Stimulated activated CD8-positive, alpha-beta memory T cell treated with anti-CD3 and anti-CD28 coated beads, Interleukin-12 subunit alpha, Interleukin-12 subunit beta, amount 100 ng/mL, for 4 hours (primary cell): ENCODE measurements at regions not wholly inside any gene's neighbourhood (a gene's known extent, or its start where the extent isn't known, plus 50 kb on each side); places are given as distances from the start of the nearest gene placed in this dataset.

Source experiments
- DNase-seq: peaks from one replicate; pipeline ENCODE4 v3.0.0-alpha.2; 2020; ENCODE audit warnings: low read depth

- DNase-seq, result no peak
Observed at GRCh38 chr15:39153058-39153714, 427.7 kb upstream of the THBS1 start.

GRCh38 chr15:39153716-39154115 lies 427.2 kb upstream of the THBS1 start:
- no peak for DNase-seq

DNA sequence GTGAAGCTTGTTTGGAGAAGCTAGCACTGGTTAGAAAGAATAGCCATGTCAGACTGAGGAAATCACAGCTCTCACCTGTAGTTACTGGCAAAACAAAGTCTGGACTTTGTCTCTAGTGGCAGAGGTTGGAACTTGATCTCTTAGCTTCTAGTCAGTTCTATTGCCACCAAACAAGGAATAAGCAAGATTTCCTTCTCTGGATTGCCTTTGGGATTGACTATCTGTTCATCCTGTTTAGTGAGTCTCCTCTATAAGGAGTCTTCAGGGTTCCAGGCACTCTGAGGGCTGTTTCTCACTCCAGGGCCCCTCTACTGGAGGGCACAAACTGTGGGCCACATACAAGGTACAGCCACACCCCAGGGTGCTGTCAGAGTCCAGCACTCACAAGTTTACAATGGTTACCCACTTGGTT lies 426.6 kb upstream of the THBS1 start:
- DNase-seq, result no peak

DNA sequence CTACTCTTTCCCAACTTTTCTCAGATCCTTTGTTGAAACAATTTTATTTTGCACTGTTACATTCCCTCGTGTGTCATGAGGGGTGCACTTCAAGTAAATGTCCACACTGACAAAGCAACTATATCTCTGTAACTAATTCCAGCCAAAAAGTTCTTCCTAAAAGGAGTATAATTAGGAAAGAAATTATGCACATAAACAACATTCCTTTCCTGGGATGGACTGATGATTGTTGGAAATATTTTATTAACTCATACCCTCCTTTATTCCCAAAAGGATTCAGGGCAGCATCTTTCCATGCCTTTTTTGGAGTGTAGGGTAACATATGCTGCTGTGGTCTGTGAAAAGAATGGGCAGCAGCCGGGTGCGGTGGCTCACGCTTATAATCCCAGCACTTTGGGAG lies 426.1 kb upstream of the THBS1 start:
- no peak for DNase-seq

GRCh38 chr15:39156166-39156565 lies 424.7 kb upstream of the THBS1 start:
- no peak for DNase-seq

DNA sequence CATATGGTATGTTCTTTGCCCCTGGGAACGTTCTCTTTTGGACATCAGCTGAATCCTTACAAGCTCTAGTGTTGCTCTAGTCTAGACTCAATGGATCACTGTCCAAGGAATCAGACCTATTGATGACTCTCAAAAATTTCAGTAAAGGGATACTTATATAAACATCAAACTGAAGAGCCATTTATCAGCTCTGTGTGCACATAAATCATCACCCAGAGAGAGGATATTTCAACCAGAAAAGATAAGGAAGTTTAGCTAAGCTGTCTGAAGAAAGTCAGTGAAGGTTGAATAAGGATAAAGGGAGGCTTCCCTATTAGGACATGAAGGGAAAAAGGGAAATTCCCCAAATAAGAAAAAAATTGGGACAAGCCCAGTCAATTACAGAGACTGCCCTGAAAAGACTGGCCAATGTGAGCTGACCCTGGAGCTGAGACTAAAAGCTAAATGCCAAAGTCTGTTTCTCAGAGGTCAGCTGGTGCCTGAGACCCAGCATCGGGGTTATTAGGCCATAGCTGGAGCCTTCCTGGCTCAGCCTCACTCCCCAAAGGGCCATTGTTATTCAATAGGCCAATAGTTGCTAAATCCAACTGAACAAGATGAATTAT lies 424.1 kb upstream of the THBS1 start:
- DNase-seq, result no peak

DNA sequence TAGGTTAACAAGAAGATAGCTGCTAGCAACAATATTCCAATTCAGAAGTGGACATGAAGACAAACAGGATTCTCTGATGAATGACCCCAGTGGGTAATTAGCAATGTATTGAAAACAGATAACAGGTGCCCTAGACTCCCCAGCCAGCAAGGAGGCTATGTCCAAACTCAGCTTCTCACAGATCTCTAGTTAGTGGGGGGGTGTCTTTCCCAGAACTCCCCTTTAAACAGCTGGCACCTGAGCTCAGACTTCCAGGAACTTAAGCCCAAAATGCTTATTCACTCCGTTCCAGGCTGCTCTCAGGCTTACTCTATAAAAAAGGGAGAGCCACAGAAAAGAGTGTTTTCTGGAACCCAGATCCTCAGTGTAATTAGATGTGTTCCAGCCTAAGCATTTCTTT lies 423.0 kb upstream of the THBS1 start:
- no peak for DNase-seq

- DNase-seq, result no peak
Observed at GRCh38 chr15:39159833-39160232, 421.0 kb upstream of the THBS1 start.

GRCh38 chr15:39161096-39161495 lies 419.8 kb upstream of the THBS1 start:
- no peak for DNase-seq

- DNase-seq, result no peak
Observed at GRCh38 chr15:39165020-39165706, 415.7 kb upstream of the THBS1 start.

- DNase-seq, result no peak
Observed at GRCh38 chr15:39167164-39168058, 413.5 kb upstream of the THBS1 start.

- no peak for DNase-seq
Observed at GRCh38 chr15:39171944-39172368, 408.9 kb upstream of the THBS1 start.

DNA sequence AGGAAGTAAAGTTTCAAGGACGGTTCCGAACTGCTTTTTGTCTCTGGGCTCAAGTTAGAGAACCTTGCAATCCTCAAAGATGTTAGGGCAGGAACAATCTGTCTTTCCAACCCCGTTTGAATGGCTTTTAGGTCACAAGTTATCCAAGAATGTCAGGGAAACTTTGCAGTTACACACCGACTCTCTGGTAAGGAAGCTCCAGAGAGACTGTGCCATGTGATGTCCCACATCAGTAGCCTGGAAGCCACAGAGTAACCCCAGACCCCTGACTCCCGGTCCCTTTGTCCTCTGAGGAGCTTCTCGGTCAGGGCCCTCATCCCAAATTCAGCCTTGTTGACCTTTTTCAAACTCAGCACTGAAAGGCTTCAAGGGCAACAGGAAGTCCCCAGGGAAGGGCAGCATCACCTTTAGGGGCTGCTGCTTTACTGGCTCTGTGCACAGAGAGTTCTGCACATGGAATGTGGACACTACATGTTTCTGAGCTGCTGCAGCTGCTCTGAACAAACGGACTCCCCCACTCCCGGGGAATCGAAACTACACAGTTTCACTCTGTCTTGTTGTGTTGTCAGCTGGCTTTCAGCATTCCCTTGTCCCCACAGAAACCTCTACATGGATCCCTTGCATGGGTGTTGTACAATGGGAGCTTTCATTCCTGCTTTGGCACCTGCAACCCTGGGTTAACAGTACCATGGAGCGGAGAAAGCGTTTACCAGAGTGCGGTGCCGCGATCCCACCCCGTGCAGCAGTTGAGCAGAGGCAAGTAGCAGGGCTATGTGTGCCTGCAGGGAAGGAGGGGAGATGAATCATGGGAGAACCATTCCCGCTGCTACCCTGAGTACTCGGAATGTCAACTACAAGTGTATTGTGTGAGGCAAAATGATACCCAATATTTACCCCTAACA lies 408.2 kb upstream of the THBS1 start:
- DNase-seq, result no peak

- no peak for DNase-seq
Observed at GRCh38 chr15:39173426-39173825, 407.5 kb upstream of the THBS1 start.

DNA sequence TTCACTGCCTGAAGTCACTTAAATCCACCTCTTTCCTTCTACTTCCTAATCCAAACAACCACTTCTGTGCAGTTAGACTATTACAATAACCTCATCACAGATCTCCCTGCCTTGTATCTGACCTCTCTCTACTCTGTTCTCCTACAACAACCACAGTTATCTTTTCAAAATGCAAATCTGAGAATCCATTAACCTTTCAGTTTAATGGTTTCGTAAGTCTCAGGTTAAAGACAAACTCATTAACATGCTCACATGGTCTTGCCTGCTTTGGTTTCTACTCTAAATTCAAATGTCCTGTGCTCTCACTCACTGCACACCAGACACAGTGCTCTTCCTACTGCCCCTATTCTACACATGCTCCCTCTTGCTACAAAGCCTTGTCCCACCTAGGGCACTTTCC lies 406.5 kb upstream of the THBS1 start:
- no peak for DNase-seq

- no peak for DNase-seq
Observed at GRCh38 chr15:39176030-39176429, 404.8 kb upstream of the THBS1 start.

DNA sequence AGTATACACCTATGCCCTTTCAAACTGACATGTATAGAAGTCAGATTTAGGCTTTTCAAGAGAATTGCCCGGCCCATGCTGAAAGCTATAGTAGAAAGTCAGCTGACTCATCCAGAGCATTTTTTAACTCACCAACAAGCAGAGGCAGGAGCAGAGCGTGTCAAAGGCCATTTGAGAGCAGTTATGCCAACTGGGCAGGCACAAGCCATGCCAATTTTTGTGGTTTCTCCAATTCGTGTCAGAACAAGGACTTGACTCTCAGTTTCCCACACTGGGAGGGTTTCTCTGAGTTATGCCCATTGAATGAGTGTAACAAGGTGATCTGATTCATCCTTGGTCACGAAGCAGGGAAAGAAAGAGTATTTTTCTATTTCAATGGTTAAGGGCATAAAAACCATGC lies 403.3 kb upstream of the THBS1 start:
- DNase-seq, result no peak

- no peak for DNase-seq
Observed at GRCh38 chr15:39180030-39180429, 400.8 kb upstream of the THBS1 start.

DNA sequence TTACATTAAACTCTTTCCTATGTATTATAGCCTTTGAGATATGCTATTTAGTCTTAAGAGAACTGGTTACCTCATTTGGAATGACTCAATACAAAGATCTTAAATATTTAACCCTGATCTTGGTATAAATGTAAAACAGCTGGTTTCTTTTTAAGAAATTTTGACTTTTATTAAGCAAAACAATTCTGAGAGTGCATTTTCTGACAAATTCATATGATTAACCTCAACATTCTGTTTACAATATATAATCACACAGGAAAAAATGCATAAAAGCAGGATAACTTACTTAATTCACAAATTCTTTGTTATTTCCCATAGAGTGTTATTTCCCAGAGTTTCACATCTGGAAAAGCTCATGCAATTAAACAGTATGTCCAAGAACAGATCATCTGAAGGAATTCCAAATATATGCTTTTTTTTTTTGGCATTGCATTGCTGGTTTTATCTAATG lies 400.4 kb upstream of the THBS1 start:
- DNase-seq, result no peak

DNA sequence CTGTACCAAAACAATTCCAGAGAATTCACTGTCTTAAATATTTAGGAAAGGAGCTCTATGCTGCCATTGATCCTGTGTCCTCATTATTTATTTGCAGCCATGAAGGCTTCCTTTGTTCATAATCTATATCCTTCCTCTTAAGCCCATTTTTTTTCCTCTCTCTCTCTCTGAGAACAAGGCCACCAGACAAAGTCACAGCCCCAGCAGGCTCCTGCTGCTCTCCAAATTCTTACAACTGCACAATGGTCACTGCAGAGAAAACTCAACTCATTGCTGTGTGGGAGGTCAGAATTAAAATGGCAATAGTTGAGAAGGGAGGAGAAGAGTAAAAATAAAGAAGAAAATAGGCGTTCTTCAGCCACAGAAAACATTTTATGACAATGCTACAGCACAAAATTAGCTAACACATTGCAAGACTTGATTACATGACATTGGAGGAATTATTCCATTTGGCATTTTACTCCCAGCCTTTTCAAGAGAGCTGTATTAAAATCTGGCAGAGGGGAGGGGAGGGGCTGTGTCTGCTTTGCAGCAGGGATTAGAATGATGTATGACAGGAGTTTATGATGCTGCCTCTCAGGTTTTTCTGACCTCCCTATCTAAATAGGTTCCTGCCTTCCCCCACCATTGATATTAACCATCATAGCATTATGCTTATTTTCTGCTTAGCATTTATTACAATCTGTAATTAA lies 399.7 kb upstream of the THBS1 start:
- DNase-seq, result no peak

- no peak for DNase-seq
Observed at GRCh38 chr15:39181940-39182339, 398.9 kb upstream of the THBS1 start.
